PC-9 (cell line): ENCODE measurements at regions not wholly inside any gene's neighbourhood (a gene's known extent, or its start where the extent isn't known, plus 50 kb on each side); places are given as distances from the start of the nearest gene placed in this dataset.

ENCODE experiments used
- CTCF ChIP-seq: fragments of 200-600 bp; sonication (generic); conservative IDR thresholded peaks from 2 replicates; pipeline ENCODE4 v1.6.1; 2017; ENCODE audit warnings: mixed run types, antibody characterized with exemption, mild to moderate bottlenecking, moderate library complexity
- EZH2 ChIP-seq: fragments of 200-600 bp; sonication (generic); IDR thresholded peaks from 2 replicates; pipeline ENCODE4 v1.8.0; 2017; ENCODE audit warnings: antibody characterized with exemption, low read depth

GRCh38 chr20:61131944-61132343 lies 120.1 kb upstream of the CDH4 start:
- TF ChIP-seq CTCF, result no peak
- no peak for TF ChIP-seq EZH2
